Activated gamma-delta T cell (primary cell): ENCODE measurements at regions not wholly inside any gene's neighbourhood (a gene's known extent, or its start where the extent isn't known, plus 50 kb on each side); places are given as distances from the start of the nearest gene placed in this dataset.

Experiments
- DNase-seq: peaks from one replicate; lab custom pipeline; 2025; lab: John Stamatoyannopoulos, UW

- DNase-seq: no peak
Measured at GRCh38 chr13:50195045-50195444, 179.8 kb downstream of the KCNRG start.

DNA sequence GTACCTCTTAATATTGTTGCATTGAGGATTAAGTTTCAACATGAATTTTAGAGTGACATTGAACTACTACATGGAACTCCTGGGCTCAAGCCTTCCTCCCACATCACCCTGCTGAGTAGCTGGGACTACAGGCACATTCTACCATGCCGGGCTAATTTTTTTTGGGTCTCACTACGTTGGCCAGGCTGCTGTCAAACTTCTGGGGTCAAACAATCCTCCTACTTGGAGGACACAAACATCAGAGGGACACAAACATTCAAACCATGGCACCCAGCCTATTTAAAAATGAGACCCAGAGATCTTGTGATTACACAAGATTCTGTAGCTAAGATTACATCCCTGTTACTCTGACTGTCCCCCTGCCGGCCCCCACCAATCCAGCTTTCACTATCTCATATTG is 180.9 kb downstream of the KCNRG start:
- DNase-seq: no peak

- DNase-seq: no peak
Measured at GRCh38 chr13:50197705-50198104, 182.5 kb downstream of the KCNRG start.

DNA sequence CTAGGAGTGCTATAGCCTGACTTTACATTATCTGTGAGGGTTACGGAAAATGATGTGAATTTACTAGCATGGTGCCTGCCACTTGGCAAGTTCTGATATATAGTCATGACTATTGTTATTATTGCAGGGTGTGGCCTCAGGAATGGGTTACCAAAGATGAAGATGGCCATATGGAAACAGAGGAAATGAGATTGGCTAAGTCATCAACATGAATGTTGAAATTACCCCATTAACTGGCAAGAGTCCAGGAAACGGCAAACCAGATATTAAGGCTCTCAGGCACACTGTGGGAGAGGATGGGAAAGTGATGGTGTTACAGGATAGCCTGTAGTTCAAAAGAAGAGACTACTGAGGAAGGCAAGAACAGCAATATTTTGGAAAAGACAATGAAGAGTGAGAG is 183.3 kb downstream of the KCNRG start:
- DNase-seq: no peak

DNA sequence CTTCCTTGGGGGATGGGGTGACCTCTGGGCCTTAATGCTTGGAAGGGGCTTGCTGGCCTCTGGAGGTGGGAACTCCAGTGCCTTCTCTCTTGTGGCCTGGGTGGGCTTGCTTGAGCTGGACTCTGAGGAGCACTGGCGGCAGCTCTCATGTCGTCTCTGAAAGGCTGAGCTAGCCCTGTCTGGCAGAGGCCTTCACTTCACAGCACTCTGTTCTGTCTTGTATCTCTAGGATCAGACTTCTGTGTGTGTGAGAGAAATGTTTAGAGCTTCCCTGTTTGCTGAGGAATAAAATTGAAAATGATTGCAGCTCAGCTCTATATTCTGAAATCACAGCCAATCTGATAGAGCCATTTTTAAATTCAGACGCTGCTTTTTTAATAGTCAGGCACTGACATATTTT is 185.3 kb downstream of the KCNRG start:
- DNase-seq: no peak

- no peak for DNase-seq
Measured at GRCh38 chr13:50200988-50201387, 185.7 kb downstream of the KCNRG start.

DNA sequence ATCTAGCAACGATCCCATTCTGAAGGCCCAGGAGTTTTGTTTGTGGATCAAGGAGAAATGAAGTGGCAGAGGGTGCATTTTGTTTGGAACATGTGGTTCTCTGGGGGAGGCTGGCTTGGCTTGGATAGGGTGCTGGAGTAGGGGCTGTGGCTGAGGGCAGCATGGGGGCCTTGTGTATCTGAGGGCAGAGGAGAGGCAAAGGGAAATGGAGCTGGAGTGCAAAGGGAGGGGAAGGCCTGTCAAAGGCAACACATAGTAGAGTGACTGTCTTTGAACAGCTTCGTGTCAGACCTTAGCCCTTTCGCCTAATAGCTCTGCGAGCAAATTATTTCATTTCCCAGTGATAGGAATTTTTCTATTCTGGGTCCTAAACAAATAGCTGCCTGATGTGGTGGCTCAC is 187.2 kb downstream of the KCNRG start:
- no peak for DNase-seq

GRCh38 chr13:50203256-50203941 is 188.2 kb downstream of the KCNRG start:
- no peak for DNase-seq

DNA sequence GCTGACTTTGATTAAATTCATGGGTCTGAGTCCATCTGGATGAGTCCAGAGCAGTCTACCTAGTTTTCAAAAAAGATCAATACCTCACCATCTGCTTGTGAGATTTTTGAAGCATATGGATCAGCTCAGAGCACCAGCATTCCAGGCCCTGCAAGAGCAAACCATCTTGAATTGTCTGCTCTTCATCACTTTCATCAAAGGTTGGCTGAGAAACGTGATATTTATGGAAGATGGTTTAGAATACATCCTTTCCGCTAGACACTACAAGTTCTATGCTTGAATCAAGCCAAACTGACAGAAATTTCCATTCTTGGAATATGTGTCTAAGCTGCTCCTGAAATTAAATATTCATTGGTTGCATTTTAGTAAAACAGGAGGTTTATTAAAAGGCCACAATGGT is 190.3 kb downstream of the KCNRG start:
- no peak for DNase-seq

DNA sequence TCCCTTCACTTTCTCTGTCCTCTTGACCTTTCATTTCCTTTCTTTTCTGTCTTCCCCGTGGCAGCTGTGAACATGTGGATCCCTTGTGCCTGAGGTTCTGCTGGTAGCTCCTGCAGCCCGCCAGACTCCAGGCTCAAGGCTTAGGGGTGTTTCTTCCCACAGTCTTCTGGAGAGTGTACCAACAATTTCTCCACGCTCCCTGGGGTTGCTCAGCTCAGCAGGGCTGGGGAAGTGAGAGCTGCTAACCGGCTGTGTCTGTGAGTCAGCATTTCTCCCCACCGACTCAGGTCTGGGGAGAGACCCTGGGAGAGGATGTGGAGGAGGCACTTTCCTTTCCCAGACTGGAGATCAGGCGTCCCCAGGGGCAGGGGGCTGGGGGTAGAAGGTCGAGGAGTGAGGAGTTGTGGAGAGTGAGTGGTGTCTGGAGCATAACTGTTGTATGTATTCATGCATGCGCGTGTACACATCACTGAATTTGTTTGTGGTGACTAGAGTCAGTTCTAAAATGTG is 193.6 kb downstream of the KCNRG start:
- DNase-seq: no peak

GRCh38 chr13:50209631-50210030 is 194.4 kb downstream of the KCNRG start:
- no peak for DNase-seq

DNA sequence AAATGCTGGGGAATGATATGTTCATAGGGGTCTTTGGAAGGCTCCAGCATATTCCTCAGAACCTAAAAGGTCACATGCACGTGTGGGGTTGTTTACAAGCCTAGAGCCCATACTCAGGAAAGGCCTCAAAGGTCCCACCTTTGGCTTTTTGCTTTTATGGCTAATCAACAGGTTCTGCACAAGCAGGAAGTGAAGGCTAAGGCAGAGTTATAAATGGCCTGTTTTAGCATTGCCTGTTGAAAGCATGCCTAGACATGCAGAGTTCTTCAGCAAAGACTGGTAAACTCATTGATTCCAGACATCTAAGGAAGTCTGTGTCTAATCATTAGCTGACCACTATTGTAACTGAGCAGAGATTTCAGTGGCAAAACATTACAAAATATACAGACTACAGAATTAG is 198.3 kb downstream of the KCNRG start:
- DNase-seq: no peak

GRCh38 chr13:50214514-50214913 is 199.3 kb downstream of the KCNRG start:
- DNase-seq: no peak

- DNase-seq: no peak
Measured at GRCh38 chr13:50215399-50215798, 200.2 kb downstream of the KCNRG start.

- no peak for DNase-seq
Measured at GRCh38 chr13:50219743-50220142, 204.5 kb downstream of the KCNRG start.

- no peak for DNase-seq
Measured at GRCh38 chr13:50220938-50221337, 205.7 kb downstream of the KCNRG start.

DNA sequence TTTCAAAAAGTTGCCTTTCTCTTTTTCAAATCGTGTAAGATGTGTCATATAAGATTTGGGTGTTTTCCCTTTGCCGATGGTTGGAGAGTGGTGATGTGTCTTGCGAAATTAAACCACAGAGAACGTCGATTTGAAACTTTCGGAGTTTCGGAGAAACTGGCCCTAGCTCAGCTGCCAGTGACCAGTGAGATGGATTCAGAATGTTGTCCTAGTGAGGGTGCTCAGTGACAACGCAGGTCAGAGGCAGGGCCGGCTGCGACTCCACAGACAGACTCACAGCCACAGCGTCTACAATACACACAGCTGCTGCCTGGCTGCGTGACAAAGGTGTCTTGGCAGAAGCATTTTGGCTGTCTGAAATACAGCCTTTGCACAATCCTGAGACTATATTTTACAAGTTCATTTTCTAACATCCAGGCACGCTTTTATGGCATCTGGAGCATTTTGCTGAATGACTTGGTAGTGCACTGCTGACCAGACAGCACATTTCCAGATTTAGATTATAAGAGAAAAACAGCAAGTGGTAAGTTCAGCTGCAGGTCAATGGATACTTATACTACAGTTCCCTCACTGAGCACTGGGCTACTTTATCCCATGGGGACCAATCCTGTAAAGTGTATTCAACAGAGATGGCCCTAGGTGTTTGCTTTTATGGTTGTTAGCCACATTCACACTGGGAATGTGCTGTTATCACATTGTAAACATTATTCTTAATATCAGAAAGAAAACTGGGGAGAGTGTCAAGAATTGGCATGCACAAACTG is 207.5 kb downstream of the KCNRG start:
- DNase-seq: no peak

GRCh38 chr13:50224534-50224933 is 209.3 kb downstream of the KCNRG start:
- DNase-seq: no peak

DNA sequence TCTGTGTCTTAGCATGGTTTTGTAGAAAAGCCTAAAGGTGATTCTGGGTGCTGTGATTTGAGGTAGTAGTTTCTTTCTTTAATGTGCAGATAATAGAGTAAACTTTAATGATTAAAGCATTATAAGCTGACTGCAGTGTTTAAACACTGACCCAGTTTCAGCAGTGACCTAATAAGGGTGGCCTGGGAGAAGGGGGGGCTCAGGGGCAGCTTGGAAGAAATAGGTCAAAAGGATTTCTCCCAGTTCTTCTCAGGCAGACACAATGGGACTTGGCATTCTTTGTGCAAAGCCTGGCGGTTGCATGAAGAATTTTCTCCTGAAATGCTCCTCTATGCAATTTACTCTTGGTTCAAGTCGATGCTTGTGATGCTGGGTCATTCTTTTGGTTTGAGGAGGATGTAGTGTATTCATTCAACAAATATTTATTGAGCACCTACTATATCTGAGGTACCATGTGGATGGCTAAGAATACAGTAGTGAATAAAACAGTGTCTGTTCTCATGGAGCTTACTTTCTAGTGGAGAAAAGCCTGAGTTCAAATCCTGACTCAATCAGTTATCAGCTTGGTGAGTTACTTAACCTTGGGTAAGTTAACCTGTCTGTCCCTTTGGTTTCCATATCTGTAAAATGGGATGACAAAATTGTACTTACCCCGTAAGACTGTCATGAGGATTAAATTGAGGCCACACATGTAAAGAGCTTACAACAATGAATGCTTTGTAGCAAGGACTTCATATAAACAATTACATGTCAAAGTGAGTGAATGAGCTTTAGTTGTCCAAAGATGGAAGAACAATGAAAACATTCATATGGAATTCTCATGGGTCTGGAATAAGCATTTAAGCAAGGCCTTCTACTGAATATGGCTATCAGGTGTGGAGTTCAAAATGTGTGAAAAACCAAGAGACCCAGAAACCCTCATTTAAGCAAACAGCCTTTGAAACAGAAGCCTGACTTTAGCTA is 210.2 kb downstream of the KCNRG start:
- DNase-seq: no peak

GRCh38 chr13:50226515-50227155 is 211.4 kb downstream of the KCNRG start:
- no peak for DNase-seq

DNA sequence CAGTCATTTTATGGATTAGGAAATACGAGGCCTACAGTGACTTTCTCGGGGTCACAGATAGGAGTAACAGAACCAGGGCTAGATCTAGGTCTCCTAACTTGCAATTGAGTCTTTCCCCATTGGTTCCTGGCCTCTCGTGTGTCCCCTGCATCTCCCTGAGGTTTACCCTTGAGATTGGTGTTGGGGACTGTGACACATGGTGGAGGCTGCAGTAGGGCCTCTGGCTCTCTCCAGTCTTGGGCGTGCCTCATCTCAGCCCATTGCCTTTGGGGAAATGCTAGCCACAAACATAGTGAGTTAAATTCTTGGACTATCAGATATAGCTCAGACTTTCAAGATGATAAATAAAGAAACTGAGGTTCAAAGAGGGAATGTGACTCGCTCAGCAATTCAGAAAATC is 212.1 kb downstream of the KCNRG start:
- DNase-seq: no peak

DNA sequence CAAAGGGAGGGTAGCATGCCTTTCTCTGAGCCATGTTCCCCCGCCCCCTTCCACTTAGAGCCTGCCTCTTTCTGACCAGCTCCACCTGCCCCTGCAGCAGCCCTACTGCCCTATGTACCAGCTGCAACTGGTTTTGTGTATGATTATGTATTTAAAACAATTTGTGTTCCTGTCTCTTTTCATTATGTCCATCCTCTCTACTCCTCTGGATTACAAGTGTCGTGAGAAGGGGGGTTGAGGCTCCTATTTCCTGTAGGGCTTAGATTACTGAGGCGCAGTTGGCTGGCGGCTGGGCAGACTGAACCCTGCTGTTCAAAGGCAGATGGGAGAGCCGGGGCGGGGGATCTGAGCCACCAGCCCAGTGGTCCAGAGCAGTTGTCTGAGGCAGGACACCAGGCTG is 213.3 kb downstream of the KCNRG start:
- no peak for DNase-seq
